Endothelial cell of umbilical vein (primary cell): ENCODE measurements at regions not wholly inside any gene's neighbourhood (a gene's known extent, or its start where the extent isn't known, plus 50 kb on each side); places are given as distances from the start of the nearest gene placed in this dataset.

Experiments
- BruUV-seq: library from RNA; stranded (reverse); fragments of 400-500 nt; replicated peaks from 2 replicates; lab custom pipeline; 2021; lab: Mats Ljungman, UMichigan
- CTCF ChIA-PET: fragments of 300-600, 350-600 bp; sonication (Branson Sonifier 250); formaldehyde crosslinking; loops from one replicate; lab custom pipeline; 2021; ENCODE audit warnings: antibody characterized with exemption, inconsistent platforms; lab: Charles Lee
- POLR2A ChIA-PET: fragments of 300-600, 350-600 bp; sonication (Branson Sonifier 250); formaldehyde crosslinking; loops from one replicate; lab custom pipeline; 2021; ENCODE audit warnings: antibody characterized with exemption, inconsistent platforms; lab: Charles Lee
- DNase-seq: peaks from one replicate; pipeline ENCODE4 v3.0.0-alpha.2; 2011; ENCODE audit warnings: low read depth, low spot score
- FAIRE-seq: peaks from 2 replicates; lab custom pipeline; 2011; peaks lifted over from hg19 to GRCh38; lab: Jason Lieb, UNC
- H2AFZ ChIP-seq: 2 replicates; pipeline ENCODE4 v1.6.0; 2012; ENCODE audit warnings: low read depth, low read length, control low read depth, inconsistent platforms
- H3K27ac ChIP-seq: 2 replicates; pipeline ENCODE4 v1.5.1; 2011; ENCODE audit warnings: low read depth, mild to moderate bottlenecking, control low read depth, low read length, moderate library complexity; ENCODE audit not compliant: insufficient read depth
- H3K27me3 ChIP-seq, 2 experiments: 2 replicates each; pipeline versions ENCODE4 v1.6.0 to v1.6.1; 2011; ENCODE audit warnings: low read length in 2 of 2, mixed read lengths in 1 of 2; ENCODE audit not compliant: control insufficient read depth in 2 of 2, insufficient read depth in 2 of 2
- H3K36me3 ChIP-seq, 2 experiments: 2 replicates in 1 of 2; 3 replicates in 1 of 2; pipeline ENCODE4 v1.5.1; 2011; ENCODE audit warnings: low read length in 2 of 2, mild to moderate bottlenecking in 1 of 2, moderate library complexity in 1 of 2; ENCODE audit not compliant: control insufficient read depth in 2 of 2, insufficient read depth in 2 of 2; ENCODE audit errors: extremely low read depth in 1 of 2
- H3K4me1 ChIP-seq: 3 replicates; pipeline ENCODE4 v1.5.1; 2011; ENCODE audit warnings: mild to moderate bottlenecking, low read length; ENCODE audit not compliant: control insufficient read depth, insufficient read depth; ENCODE audit errors: extremely low read depth
- H3K4me2 ChIP-seq: 2 replicates; pipeline ENCODE4 v1.6.1; 2011; ENCODE audit warnings: low read length, control low read depth, mixed read lengths; ENCODE audit not compliant: insufficient read depth
- H3K4me3 ChIP-seq, 3 experiments: fragments of 200-600 bp in 1 of 3; sonication (generic), shearing (Covaris generic) in 1 of 3; replicated peaks in 1 of 3; 2 replicates each; pipeline ENCODE4 v1.5.1; 2011 to 2016; ENCODE audit warnings: control low read depth in 3 of 3, low read length in 3 of 3, mild to moderate bottlenecking in 2 of 3, inconsistent platforms in 1 of 3, low read depth in 1 of 3, moderate library complexity in 1 of 3; ENCODE audit not compliant: insufficient read depth in 1 of 3
- H3K79me2 ChIP-seq: 2 replicates; pipeline ENCODE4 v1.6.0; 2012; ENCODE audit warnings: low read length, inconsistent platforms; ENCODE audit not compliant: control insufficient read depth, insufficient read depth
- H3K9ac ChIP-seq: replicated peaks from 2 replicates; pipeline ENCODE3; 2011; ENCODE audit warnings: low read length, control low read depth; ENCODE audit not compliant: insufficient read depth; ENCODE audit errors: extremely low read depth
- H3K9me1 ChIP-seq: replicated peaks from 3 replicates; pipeline ENCODE4 v1.6.0; 2011; ENCODE audit warnings: mild to moderate bottlenecking, low read length; ENCODE audit not compliant: control insufficient read depth, insufficient read depth; ENCODE audit errors: extremely low read depth
- H3K9me3 ChIP-seq: replicated peaks from 2 replicates; pipeline ENCODE4 v1.5.1; 2012; ENCODE audit warnings: low read length, inconsistent platforms; ENCODE audit not compliant: control insufficient read depth, insufficient read depth
- H4K20me1 ChIP-seq: replicated peaks from 2 replicates; pipeline ENCODE3; 2011; ENCODE audit warnings: mild to moderate bottlenecking, low read length; ENCODE audit not compliant: control insufficient read depth, insufficient read depth; ENCODE audit errors: extremely low read depth
- EZH2 ChIP-seq: IDR thresholded peaks from 2 replicates; pipeline ENCODE4 v1.6.1; 2012; ENCODE audit warnings: borderline replicate concordance, low read depth, mild to moderate bottlenecking, moderate library complexity, low read length, inconsistent platforms; ENCODE audit not compliant: severe bottlenecking
- FOS ChIP-seq: IDR thresholded peaks from 2 replicates; pipeline ENCODE4 v1.6.1; 2011; ENCODE audit warnings: mild to moderate bottlenecking, low read length, moderate library complexity, borderline replicate concordance; ENCODE audit not compliant: insufficient read depth
- GATA2 ChIP-seq: IDR thresholded peaks from 2 replicates; pipeline ENCODE4 v1.7.0; 2011; ENCODE audit warnings: low read depth, mild to moderate bottlenecking, moderate library complexity, mixed read lengths, low read length; ENCODE audit not compliant: insufficient read length, insufficient read depth
- JUN ChIP-seq: IDR thresholded peaks from 2 replicates; pipeline ENCODE4 v1.6.1; 2011; ENCODE audit warnings: borderline replicate concordance, low read depth; ENCODE audit not compliant: insufficient read length, insufficient read depth
- MYC ChIP-seq: IDR thresholded peaks from one replicate; pipeline ENCODE4 v1.6.1; 2011; ENCODE audit warnings: mild to moderate bottlenecking, low read depth, low read length
- POLR2A ChIP-seq: IDR thresholded peaks from 2 replicates; pipeline ENCODE4 v1.6.1; 2012; ENCODE audit warnings: low read depth, mild to moderate bottlenecking, control low read depth, low read length
- POLR2AphosphoS5 ChIP-seq: IDR thresholded peaks from 2 replicates; pipeline ENCODE4 v1.6.1; 2012; ENCODE audit warnings: low read depth, mild to moderate bottlenecking, control low read depth, low read length, moderate library complexity; ENCODE audit not compliant: insufficient read depth
- dilution Hi-C: fragments of 300-500 bp; cut with MboI; formaldehyde crosslinking; loops from one replicate; pipeline ENCODE4 v1.15.0; 2019; ENCODE audit warnings: low sequenced_read_pairs; ENCODE audit not compliant: extremely low pct_ligation_motif_present
- intact Hi-C: fragments of 100-400 bp; cut with micrococcal nuclease; formaldehyde crosslinking; loops from one replicate; pipeline ENCODE4 v1.10.0; 2022
- TF ChIP-seq, protein P1 (sequence below): IDR thresholded peaks from 2 replicates; pipeline ENCODE4 v1.6.1; 2011; ENCODE audit not compliant: insufficient read depth, insufficient read length
- TF ChIP-seq, protein P2 (sequence below), 2 donors: IDR thresholded peaks; 1 replicate in 1 of 2; 2 replicates in 1 of 2; pipeline ENCODE4 v1.5.1; 2011; ENCODE audit warnings: low read length in 2 of 2, mild to moderate bottlenecking in 2 of 2, moderate library complexity in 2 of 2, control low read depth in 1 of 2, inconsistent platforms in 1 of 2, low read depth in 1 of 2; ENCODE audit not compliant: insufficient read depth in 1 of 2; ENCODE audit errors: extremely low read depth in 1 of 2

DNA sequence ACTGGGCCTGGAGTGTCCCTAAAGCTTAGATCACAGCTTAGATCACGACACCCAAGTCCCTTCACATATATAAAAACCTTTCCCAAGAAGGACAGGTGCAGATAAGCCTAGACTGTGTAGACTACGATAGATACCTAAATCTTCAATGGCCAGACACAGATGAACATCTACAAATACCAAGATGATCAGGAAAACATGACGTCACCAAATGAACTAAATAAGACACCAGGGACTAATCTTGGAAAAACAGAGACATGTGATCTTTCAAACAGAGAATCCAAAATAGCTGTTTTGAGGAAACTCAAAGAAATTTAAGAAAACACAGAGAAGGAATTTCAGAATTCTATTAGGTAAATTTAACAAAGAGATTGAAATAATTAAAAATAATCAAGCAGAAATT, 1082.6 kb upstream of the PHF14 start:
- no peaks in the 10 kb centered on the region for H4K20me1 ChIP-seq
- intact Hi-C loops (no loop called here), dilution Hi-C loops (no loop called here)
- no TSS peak for BruUV-seq
- no peak for DNase-seq
- POLR2A ChIA-PET = no interaction called here
- no peak overlapping the region for H3K4me2 ChIP-seq
- no peaks in the 10 kb centered on the region for H3K36me3 ChIP-seq
- H3K4me3 ChIP-seq = no peak overlapping the region
- no peak overlapping the region for H3K9ac ChIP-seq
- H3K9me1 ChIP-seq = no peaks in the 10 kb centered on the region
- H3K27me3 ChIP-seq = no peaks in the 10 kb centered on the region
- H2AFZ ChIP-seq = no peak overlapping the region
- peaks cover 2% of the 10 kb centered on the region for H3K9me3 ChIP-seq
- FAIRE-seq = no peak
- CTCF ChIA-PET = no interaction called here
- no peak overlapping the region for H3K27ac ChIP-seq
- H3K4me1 ChIP-seq = no peaks in the 10 kb centered on the region
- TF ChIP-seq MYC = no peak
- TF ChIP-seq GATA2 = no peak
- TF ChIP-seq JUN = no peak
- TF ChIP-seq, protein P1, sequence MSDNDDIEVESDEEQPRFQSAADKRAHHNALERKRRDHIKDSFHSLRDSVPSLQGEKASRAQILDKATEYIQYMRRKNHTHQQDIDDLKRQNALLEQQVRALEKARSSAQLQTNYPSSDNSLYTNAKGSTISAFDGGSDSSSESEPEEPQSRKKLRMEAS = no peak
- no peak for TF ChIP-seq FOS
- no peak for TF ChIP-seq POLR2AphosphoS5
- no peak for TF ChIP-seq POLR2A
- TF ChIP-seq EZH2 = no peak
- TF ChIP-seq, protein P2, sequence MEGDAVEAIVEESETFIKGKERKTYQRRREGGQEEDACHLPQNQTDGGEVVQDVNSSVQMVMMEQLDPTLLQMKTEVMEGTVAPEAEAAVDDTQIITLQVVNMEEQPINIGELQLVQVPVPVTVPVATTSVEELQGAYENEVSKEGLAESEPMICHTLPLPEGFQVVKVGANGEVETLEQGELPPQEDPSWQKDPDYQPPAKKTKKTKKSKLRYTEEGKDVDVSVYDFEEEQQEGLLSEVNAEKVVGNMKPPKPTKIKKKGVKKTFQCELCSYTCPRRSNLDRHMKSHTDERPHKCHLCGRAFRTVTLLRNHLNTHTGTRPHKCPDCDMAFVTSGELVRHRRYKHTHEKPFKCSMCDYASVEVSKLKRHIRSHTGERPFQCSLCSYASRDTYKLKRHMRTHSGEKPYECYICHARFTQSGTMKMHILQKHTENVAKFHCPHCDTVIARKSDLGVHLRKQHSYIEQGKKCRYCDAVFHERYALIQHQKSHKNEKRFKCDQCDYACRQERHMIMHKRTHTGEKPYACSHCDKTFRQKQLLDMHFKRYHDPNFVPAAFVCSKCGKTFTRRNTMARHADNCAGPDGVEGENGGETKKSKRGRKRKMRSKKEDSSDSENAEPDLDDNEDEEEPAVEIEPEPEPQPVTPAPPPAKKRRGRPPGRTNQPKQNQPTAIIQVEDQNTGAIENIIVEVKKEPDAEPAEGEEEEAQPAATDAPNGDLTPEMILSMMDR (IDR thresholded peaks at IDR 0.05; ENCODE audit: extremely low read depth in 1 of 2, insufficient read depth in 1 of 2, low read depth in 1 of 2, low read length in 2 of 2) = no peak
- H3K79me2 ChIP-seq = no peaks in the 10 kb centered on the region
